ENCODE measurements at regions not wholly inside any gene's neighbourhood (a gene's known extent, or its start where the extent isn't known, plus 50 kb on each side); places are given as distances from the start of the nearest gene placed in this dataset.

DNA sequence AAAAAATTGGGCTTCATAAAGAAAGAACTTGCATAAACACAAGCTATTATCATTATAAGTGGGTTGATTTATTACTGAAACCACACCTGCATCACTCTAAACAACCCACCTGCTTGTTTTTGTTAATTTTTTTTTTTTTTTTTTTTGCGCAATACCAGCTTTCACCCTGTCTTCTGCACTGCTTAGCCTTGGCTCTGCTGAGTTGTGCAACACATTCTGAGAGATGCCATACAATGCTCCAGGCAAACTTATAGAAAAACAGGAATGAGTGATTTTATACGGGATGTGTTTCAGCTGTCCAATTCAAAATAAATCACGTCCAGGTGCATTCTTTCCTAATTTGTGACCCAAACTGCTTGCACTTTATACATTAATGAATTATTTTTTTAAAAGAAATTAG, 923.6 kb downstream of the GATA3 start:
- Histone ChIP-seq H3K4me1 (ENCODE audit: control insufficient read depth, insufficient read depth, low read length) (no peaks in the 10 kb centered on the region), H3K4me3 (ENCODE audit: low read depth, low read length) (no peak overlapping the region), H3K36me3 (ENCODE audit: control insufficient read depth, insufficient read depth, low read length) (no peaks in the 10 kb centered on the region), H3K27ac (ENCODE audit: low read depth, low read length) (no peak overlapping the region), H3K27me3 (ENCODE audit: control insufficient read depth, insufficient read depth, low read length) (no peaks in the 10 kb centered on the region), H3K9me3 (ENCODE audit: control insufficient read depth, insufficient read depth, low read length) (no peaks in the 10 kb centered on the region)
- no peak for DNase-seq (ENCODE audit: low read depth in 4 of 6, low spot score in 6 of 6)
- no CpG with 5 or more reads among the region's 3 CpGs for WGBS (ENCODE audit: insufficient coverage)

DNA sequence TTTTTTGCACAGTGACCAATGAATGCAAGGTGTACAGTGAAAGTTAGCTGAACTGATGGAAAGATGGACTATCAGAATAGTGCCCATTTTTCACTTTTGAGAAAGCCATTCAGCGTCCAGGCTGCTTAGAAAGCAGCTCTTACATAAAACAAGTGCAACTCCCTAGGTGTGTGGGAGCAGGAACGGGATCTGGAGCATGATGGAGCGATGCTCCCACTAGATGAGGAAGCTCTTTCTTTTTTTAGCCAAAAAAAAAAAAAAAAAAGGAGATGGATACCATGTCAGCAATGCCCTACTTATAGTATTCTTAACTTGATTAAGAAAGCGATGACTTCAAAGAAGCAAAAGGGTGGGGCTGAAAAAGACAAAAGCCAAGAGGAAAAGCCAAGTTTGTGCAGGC, 925.5 kb downstream of the GATA3 start:
- Histone ChIP-seq H3K4me1 (ENCODE audit: control insufficient read depth, insufficient read depth, low read length) (no peaks in the 10 kb centered on the region), H3K4me3 (ENCODE audit: low read depth, low read length) (no peak overlapping the region)
- WGBS (ENCODE audit: insufficient coverage): 83% methylated on average over 1 of the region's 4 CpGs

DNA sequence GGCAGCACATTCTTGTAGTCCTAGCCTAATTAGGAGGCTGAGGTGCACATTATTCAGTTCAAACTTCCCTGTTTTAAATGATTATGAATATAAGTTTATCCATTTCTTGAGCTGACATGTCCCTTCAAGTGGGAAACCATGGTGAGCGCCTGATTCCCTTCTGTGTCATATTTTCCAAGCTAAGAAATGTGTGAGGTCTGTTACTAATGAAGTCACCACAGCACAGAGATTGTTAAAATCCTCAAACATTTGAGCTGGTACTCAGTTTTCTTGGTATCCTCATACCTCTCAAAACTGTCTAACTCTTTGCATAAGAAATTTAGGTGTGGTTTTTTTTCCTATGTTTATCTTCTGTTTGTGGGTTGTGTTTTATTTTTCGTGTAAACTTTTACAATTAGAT, 926.8 kb downstream of the GATA3 start:
- Histone ChIP-seq H3K4me1 (ENCODE audit: control insufficient read depth, insufficient read depth, low read length) (no peaks in the 10 kb centered on the region), H3K27me3 (ENCODE audit: control insufficient read depth, insufficient read depth, low read length) (no peaks in the 10 kb centered on the region), H3K36me3 (ENCODE audit: control insufficient read depth, insufficient read depth, low read length) (no peaks in the 10 kb centered on the region), H3K9me3 (ENCODE audit: control insufficient read depth, insufficient read depth, low read length) (no peaks in the 10 kb centered on the region), H3K27ac (ENCODE audit: low read depth, low read length) (no peak overlapping the region), H3K4me3 (ENCODE audit: low read depth, low read length) (no peak overlapping the region)
- no CpG with 5 or more reads among the region's 2 CpGs for WGBS (ENCODE audit: insufficient coverage)
- DNase-seq (ENCODE audit: low read depth in 4 of 6, low spot score in 6 of 6): no peak

More for the DNA sequence above, 925.5 kb downstream of the GATA3 start:
- DNase-seq (ENCODE audit: low read depth in 4 of 6, low spot score in 6 of 6): no peak
- H3K27ac ChIP-seq (ENCODE audit: low read depth, low read length): no peak overlapping the region
- no peaks in the 10 kb centered on the region for H3K27me3 ChIP-seq (ENCODE audit: control insufficient read depth, insufficient read depth, low read length)
- no peaks in the 10 kb centered on the region for H3K9me3 ChIP-seq (ENCODE audit: control insufficient read depth, insufficient read depth, low read length)
- no peaks in the 10 kb centered on the region for H3K36me3 ChIP-seq (ENCODE audit: control insufficient read depth, insufficient read depth, low read length)

DNA sequence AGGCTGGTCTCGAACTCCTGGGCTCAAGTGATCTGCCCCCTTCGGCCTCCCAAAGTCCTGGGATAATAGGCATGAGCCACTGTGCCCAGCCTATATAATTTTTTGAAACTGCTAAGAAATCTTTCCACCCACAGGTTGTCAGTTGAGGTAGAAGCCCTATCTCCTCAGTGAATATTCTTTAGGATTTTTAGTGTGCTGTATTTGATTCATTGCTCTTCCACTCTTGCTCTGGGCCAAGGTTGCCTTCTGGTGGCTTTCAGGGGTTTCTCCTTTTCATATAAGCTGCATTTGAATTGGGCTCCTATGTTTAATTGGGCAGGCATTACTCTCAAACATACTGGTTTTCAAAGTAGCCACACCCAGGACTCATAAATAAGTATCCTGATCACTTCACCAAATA, 931.2 kb downstream of the GATA3 start:
- 100% methylated on average over 1 of the region's 2 CpGs for WGBS (ENCODE audit: insufficient coverage)
- Histone ChIP-seq H3K4me3 (ENCODE audit: low read depth, low read length) (no peak overlapping the region), H3K27me3 (ENCODE audit: control insufficient read depth, insufficient read depth, low read length) (no peaks in the 10 kb centered on the region), H3K36me3 (ENCODE audit: control insufficient read depth, insufficient read depth, low read length) (no peaks in the 10 kb centered on the region), H3K4me1 (ENCODE audit: control insufficient read depth, insufficient read depth, low read length) (no peaks in the 10 kb centered on the region), H3K27ac (ENCODE audit: low read depth, low read length) (no peak overlapping the region), H3K9me3 (ENCODE audit: control insufficient read depth, insufficient read depth, low read length) (no peaks in the 10 kb centered on the region)
- DNase-seq (ENCODE audit: low read depth in 4 of 6, low spot score in 6 of 6): no peak

DNA sequence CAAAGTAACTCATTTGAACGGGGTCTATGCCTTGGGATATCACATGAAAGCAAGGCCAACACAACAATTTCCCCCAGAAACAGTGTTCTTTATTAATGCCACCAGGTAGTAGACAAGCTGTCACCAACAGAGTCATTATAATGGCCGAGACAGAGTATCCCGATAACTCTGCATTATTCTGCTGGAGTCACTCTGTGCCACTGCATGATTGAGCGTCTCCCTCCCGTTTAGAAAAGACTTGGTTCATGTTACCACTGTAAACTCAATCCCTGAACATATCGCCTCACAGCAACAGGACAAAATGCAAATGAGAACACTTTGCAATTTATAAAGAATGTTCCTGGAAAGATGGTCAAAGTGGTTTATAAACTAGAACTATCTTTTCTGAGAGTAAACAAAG, 932.5 kb downstream of the GATA3 start:
- WGBS (ENCODE audit: insufficient coverage): 79% methylated on average over 4 of the region's 6 CpGs
- no peak for DNase-seq (ENCODE audit: low read depth in 4 of 6, low spot score in 6 of 6)
- Histone ChIP-seq H3K27me3 (ENCODE audit: control insufficient read depth, insufficient read depth, low read length) (no peaks in the 10 kb centered on the region), H3K4me3 (ENCODE audit: low read depth, low read length) (no peak overlapping the region), H3K4me1 (ENCODE audit: control insufficient read depth, insufficient read depth, low read length) (no peaks in the 10 kb centered on the region), H3K27ac (ENCODE audit: low read depth, low read length) (no peak overlapping the region), H3K9me3 (ENCODE audit: control insufficient read depth, insufficient read depth, low read length) (no peaks in the 10 kb centered on the region), H3K36me3 (ENCODE audit: control insufficient read depth, insufficient read depth, low read length) (no peaks in the 10 kb centered on the region)

DNA sequence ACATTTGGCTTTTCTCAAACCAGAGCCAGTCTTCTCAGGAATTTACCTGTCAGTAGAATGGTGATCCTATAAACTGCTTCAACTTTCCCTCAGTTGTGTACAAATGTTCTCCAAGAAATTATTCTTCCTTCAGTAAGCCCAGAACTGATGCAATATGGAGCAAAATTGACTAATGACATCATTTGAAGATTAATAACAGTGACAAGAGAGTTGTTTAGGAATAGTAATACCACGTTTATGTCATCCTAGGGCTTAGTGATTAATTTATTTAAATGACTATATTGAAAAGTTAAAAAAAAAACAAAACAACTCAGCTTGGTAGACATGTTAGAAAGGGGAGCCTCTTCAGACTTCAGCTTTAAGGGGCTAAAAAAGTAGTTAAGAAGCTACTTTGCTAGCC, 933.2 kb downstream of the GATA3 start:
- no peak overlapping the region for H3K4me3 ChIP-seq (ENCODE audit: low read depth, low read length)
- H3K27me3 ChIP-seq (ENCODE audit: control insufficient read depth, insufficient read depth, low read length): no peaks in the 10 kb centered on the region
- H3K9me3 ChIP-seq (ENCODE audit: control insufficient read depth, insufficient read depth, low read length): no peaks in the 10 kb centered on the region
- WGBS (ENCODE audit: insufficient coverage): no CpG with 5 or more reads among the region's 1 CpG
- H3K36me3 ChIP-seq (ENCODE audit: control insufficient read depth, insufficient read depth, low read length): no peaks in the 10 kb centered on the region
- no peaks in the 10 kb centered on the region for H3K4me1 ChIP-seq (ENCODE audit: control insufficient read depth, insufficient read depth, low read length)
- DNase-seq (ENCODE audit: low read depth in 4 of 6, low spot score in 6 of 6): no peak
- H3K27ac ChIP-seq (ENCODE audit: low read depth, low read length): no peak overlapping the region

DNA sequence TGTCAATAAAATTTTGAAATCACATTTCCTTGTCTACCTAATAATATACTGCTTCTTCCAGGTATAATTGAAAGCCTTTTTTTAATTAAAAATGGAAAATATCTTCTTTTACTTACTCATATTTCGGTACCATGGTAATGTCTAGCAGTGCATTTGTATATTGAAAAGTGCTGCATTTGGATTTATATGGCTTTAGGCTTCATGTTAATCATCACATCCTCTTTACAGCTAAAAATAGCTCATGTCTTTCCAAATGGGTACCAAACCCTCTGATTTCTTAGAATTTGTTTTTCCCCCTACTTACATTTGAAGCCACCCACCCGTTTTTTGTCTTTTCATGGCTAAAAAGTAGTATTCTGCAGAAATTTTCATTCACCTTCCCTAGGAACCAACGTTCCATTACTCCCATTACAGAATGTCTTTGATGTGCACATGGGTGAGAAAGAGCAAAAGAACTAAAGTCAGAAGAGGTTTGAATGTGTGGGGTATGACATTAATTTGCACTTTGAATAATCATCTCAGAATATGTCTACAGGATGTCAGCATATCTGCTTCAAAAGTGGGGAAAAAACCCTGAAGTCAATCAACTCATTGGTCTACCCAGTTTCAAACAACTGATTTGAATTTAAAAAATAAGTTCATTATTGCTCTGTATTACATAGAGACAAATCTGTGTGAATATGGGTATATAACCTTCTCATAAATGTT, 935.9 kb downstream of the GATA3 start:
- no peak overlapping the region for H3K4me3 ChIP-seq (ENCODE audit: low read depth, low read length)
- H3K36me3 ChIP-seq (ENCODE audit: control insufficient read depth, insufficient read depth, low read length): no peaks in the 10 kb centered on the region
- no peaks in the 10 kb centered on the region for H3K4me1 ChIP-seq (ENCODE audit: control insufficient read depth, insufficient read depth, low read length)
- H3K27ac ChIP-seq (ENCODE audit: low read depth, low read length): no peak overlapping the region
- no peak for DNase-seq (ENCODE audit: low read depth in 4 of 6, low spot score in 6 of 6)
- WGBS (ENCODE audit: insufficient coverage): no CpG with 5 or more reads among the region's 3 CpGs
- no peaks in the 10 kb centered on the region for H3K9me3 ChIP-seq (ENCODE audit: control insufficient read depth, insufficient read depth, low read length)
- no peaks in the 10 kb centered on the region for H3K27me3 ChIP-seq (ENCODE audit: control insufficient read depth, insufficient read depth, low read length)

DNA sequence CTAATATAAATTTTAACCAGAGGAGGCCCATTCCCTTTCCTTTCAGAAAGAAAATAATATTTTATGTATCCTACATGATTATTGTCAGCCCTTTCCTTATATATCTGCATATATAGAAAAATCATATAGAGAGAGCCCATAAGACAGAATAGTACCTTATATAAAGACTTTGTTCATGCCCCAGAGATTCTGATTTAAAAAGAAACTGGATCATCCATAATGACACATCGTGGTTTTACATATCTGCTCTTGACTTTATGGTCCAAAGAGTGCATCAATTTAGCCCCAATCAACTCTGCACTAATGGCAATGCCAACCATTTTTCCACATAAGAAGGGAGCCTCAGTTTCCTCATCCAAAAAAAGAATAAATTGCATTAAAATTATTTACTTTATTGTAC, 937.5 kb downstream of the GATA3 start:
- 100% methylated on average over 1 of the region's 1 CpG for WGBS (ENCODE audit: insufficient coverage)
- Histone ChIP-seq H3K27ac (ENCODE audit: low read depth, low read length) (no peak overlapping the region), H3K27me3 (ENCODE audit: control insufficient read depth, insufficient read depth, low read length) (no peaks in the 10 kb centered on the region), H3K9me3 (ENCODE audit: control insufficient read depth, insufficient read depth, low read length) (no peaks in the 10 kb centered on the region), H3K4me3 (ENCODE audit: low read depth, low read length) (no peak overlapping the region), H3K4me1 (ENCODE audit: control insufficient read depth, insufficient read depth, low read length) (no peaks in the 10 kb centered on the region), H3K36me3 (ENCODE audit: control insufficient read depth, insufficient read depth, low read length) (no peaks in the 10 kb centered on the region)
- no peak for DNase-seq (ENCODE audit: low read depth in 4 of 6, low spot score in 6 of 6)

DNA sequence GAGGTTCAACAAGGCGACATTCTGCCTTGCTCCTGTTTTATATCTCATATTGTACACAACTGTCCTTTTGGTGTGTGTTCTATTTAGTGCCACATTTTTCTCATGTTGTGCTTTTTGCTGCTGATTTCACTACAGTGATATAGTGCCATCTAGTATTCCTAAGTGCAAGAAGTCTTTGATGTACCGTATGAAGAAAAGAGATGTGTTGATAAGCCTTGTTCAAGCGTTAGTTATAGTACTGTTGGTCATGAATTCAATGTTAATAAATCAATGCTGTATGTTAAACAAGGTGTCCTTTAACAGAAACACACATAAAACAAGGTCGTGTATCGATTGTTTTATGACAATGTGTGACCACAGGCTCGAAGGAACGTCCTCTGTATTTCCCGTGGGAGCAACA, 939.4 kb downstream of the GATA3 start:
- no peaks in the 10 kb centered on the region for H3K36me3 ChIP-seq (ENCODE audit: control insufficient read depth, insufficient read depth, low read length)
- no CpG with 5 or more reads among the region's 8 CpGs for WGBS (ENCODE audit: insufficient coverage)
- no peaks in the 10 kb centered on the region for H3K27me3 ChIP-seq (ENCODE audit: control insufficient read depth, insufficient read depth, low read length)
- H3K4me3 ChIP-seq (ENCODE audit: low read depth, low read length): no peak overlapping the region
- H3K4me1 ChIP-seq (ENCODE audit: control insufficient read depth, insufficient read depth, low read length): no peaks in the 10 kb centered on the region
- H3K9me3 ChIP-seq (ENCODE audit: control insufficient read depth, insufficient read depth, low read length): no peaks in the 10 kb centered on the region
- H3K27ac ChIP-seq (ENCODE audit: low read depth, low read length): no peak overlapping the region
- DNase-seq (ENCODE audit: low read depth in 4 of 6, low spot score in 6 of 6): no peak

DNA sequence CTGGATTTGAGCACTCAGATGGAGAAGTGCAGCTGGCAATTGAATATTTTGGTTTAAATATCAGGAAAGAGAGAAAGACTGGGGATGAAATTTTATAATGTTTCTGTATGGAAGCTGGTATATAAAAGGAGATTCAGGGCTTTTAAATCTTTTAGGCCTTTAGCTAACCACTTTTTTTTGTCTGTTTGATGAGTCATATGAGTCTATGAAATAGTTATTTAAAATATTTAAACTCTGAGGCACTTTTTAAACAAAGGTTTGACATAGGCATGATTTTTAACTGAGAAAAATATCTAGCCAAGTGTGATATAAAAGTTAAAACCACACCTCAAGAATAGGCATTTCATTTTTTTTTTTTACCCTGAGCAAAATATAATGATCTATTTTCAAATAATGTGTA, 944.3 kb downstream of the GATA3 start:
- H3K27me3 ChIP-seq (ENCODE audit: control insufficient read depth, insufficient read depth, low read length): no peaks in the 10 kb centered on the region
- DNase-seq (ENCODE audit: low read depth in 4 of 6, low spot score in 6 of 6): no peak
- no peak overlapping the region for H3K4me3 ChIP-seq (ENCODE audit: low read depth, low read length)
- H3K27ac ChIP-seq (ENCODE audit: low read depth, low read length): no peak overlapping the region
- no peaks in the 10 kb centered on the region for H3K4me1 ChIP-seq (ENCODE audit: control insufficient read depth, insufficient read depth, low read length)
- H3K9me3 ChIP-seq (ENCODE audit: control insufficient read depth, insufficient read depth, low read length): no peaks in the 10 kb centered on the region
- no peaks in the 10 kb centered on the region for H3K36me3 ChIP-seq (ENCODE audit: control insufficient read depth, insufficient read depth, low read length)
